GM18951 (cell line): ENCODE measurements at regions not wholly inside any gene's neighbourhood (a gene's known extent, or its start where the extent isn't known, plus 50 kb on each side); places are given as distances from the start of the nearest gene placed in this dataset.
"Not testable (repeated sequence)": the region's sequence is repeated elsewhere in the genome, so short reads cannot be mapped to it uniquely, and the experiment has no call there.

ENCODE experiments used
- POLR2A ChIP-seq: IDR thresholded peaks from 4 replicates; pipeline ENCODE4 v1.6.1; 2011; ENCODE audit warnings: mild to moderate bottlenecking; ENCODE audit not compliant: insufficient read length, insufficient read depth; ENCODE audit errors: extremely low read depth
- in situ Hi-C: fragments of 300-500 bp; cut with MboI; formaldehyde crosslinking; loops from one replicate; pipeline ENCODE4 v1.12.0; 2022; ENCODE audit warnings: low sequenced_read_pairs, mixed read lengths, inconsistent platforms; ENCODE audit not compliant: unreplicated experiment

DNA sequence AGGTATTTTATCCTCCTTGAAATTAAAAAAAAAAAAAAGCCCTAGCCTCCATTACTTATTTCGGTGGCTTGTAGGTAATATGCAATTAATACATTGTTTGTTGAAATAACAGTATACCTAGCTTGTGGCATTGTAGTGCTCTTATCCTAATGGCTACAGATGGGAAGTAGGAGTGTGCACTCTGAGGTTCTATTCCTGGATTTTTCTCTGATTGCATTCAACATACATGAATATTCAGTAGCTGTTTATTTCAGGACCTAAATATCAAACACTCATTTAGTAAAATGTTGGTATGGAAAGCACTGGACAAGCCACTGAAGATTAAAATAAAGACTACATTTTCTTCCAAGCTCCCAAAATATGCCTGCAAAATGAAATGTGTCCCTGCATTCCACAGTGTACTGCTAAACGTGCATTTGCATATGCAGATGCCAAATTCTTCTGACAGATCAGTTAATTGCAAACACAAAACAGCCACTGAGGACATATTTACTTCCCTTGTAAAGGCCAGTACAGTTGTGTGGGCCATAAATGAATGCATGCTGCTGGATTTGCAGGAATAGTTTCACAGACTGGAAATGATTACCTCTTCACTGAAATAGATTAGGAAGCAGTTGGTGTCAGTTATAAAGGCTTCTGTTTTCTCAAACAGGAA lies 826.1 kb downstream of the PRELID2 start:
- in situ Hi-C loops = no loop called here
- no peak for TF ChIP-seq POLR2A

- in situ Hi-C loops = not testable (repeated sequence)
Observed at GRCh38 chr5:144994356-144994755, 823.7 kb downstream of the KCTD16 start.

DNA sequence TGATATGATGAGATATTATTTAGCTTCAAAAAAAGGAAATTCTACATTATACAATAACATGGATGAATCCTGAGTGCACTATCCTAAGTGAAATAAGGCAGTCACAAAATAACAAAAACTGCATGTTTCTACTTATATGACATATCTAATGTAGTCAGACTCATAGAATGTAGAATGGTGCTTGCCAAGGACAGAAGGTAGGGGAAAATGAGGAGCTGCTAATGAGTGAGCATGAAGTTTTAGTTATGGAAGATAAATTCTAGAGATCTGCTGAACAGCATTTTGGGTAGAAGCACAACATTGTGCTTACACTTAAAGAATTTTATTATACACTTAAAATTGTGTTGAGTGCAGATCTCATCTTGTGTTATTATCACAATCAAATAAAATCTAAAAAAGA lies 812.4 kb downstream of the KCTD16 start:
- in situ Hi-C loops = no loop called here
- TF ChIP-seq POLR2A = no peak

GRCh38 chr5:144979516-144980264 lies 809.0 kb downstream of the KCTD16 start:
- in situ Hi-C loops = no loop called here
- TF ChIP-seq POLR2A = no peak

DNA sequence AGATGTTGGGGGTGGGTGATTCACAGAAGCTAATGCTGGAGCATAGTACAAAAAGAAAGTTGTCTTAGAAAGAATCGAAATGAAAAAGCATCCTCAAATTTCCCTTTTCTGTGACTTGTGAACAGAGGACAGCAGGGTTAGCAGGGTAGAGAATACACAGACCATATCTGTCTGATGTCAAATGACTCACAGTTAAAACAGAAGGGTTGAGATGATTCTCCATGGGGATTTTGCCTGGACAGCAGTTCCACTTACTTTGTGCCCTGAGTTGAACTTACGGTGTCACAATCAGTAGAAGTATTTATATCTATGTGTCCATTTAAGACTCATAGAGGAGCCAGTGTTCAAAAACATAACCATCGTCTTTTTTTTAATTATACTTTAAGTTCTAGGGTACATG lies 801.6 kb downstream of the KCTD16 start:
- no peak for TF ChIP-seq POLR2A
- in situ Hi-C loops = no loop called here

- TF ChIP-seq POLR2A = no peak
- in situ Hi-C loops = no loop called here
Observed at GRCh38 chr5:144971108-144971850, 800.6 kb downstream of the KCTD16 start.

DNA sequence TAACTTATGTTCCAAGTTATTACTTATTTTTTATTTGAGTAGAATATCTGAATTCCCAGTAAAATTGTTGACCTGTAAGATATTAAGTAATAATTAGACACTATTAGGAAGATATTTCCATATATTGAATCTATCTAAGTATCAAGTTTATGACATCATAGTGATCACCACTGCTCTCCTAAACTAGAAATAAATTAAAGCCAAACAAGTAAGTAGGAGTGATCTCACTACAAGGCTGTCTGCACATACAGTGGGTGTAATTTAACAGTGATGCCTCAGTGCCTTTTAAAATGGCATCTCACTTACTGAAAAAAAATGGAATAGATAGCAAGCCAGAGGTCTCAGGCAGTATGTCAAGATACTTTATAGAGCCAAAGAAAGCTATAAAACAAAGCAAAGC lies 789.6 kb downstream of the KCTD16 start:
- in situ Hi-C loops = no loop called here
- TF ChIP-seq POLR2A = no peak

- no peak for TF ChIP-seq POLR2A
- in situ Hi-C loops = no loop called here
Observed at GRCh38 chr5:144958002-144958401, 787.3 kb downstream of the KCTD16 start.

- no peak for TF ChIP-seq POLR2A
- in situ Hi-C loops = no loop called here
Observed at GRCh38 chr5:144950996-144951395, 780.3 kb downstream of the KCTD16 start.

DNA sequence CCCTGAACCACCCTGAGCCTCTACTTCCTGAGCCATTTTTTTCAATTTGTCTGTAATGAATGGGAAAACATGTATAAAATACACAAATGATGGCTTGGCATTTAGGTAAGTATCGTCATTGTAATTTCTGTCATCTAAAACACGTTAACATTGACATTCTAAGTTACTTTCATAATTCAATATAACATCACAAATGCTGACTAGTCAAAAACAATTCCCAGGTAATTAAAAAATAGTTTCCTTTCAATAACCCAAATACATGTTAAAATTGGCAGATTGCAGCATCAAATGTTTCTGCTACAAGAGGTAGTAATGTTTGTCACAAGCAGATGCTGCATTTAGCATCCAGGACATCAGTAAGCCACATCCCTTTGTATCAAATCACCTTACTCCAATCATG lies 776.4 kb downstream of the KCTD16 start:
- TF ChIP-seq POLR2A = no peak

DNA sequence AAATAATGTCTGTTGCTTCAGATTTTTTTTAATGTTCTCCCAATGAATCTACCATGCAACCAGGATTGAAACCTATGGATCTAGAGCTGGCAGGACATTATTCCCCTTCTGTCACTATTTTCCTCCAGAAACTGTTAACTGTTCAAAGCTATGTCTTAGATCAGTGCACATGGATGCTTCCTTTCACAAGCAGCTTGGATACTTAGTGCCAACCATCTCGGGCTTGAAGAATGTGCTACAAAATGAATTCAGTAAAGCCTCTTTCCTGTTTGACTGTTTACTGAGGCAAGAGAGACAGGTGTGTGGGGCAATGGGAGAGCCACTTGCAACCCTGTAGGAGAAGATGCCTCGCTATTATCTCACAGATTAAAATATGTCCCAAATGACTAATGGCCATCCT lies 774.8 kb downstream of the KCTD16 start:
- in situ Hi-C loops = no loop called here
- no peak for TF ChIP-seq POLR2A

More for the DNA sequence above, 776.4 kb downstream of the KCTD16 start:
- in situ Hi-C loops = no loop called here

- TF ChIP-seq POLR2A = no peak
- in situ Hi-C loops = no loop called here
Observed at GRCh38 chr5:144944936-144945335, 774.3 kb downstream of the KCTD16 start.

DNA sequence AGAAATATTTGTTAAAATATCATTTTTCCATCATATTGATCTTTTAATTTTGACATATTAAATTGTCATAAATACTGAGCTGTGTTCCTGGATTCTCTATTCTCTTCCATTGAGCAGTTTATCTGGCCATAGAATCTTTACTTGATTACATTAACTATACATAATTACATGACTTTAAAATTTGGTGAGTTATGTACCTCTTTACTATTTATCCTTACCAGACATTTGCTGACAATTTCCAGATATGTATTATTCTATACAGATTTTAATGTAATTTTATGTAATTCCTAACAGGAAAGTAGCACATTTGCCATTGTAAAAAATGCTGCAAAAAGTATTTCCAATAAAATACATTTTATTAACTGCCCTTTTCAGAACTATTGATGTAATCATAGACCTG lies 770.3 kb downstream of the KCTD16 start:
- in situ Hi-C loops = no loop called here
- no peak for TF ChIP-seq POLR2A

DNA sequence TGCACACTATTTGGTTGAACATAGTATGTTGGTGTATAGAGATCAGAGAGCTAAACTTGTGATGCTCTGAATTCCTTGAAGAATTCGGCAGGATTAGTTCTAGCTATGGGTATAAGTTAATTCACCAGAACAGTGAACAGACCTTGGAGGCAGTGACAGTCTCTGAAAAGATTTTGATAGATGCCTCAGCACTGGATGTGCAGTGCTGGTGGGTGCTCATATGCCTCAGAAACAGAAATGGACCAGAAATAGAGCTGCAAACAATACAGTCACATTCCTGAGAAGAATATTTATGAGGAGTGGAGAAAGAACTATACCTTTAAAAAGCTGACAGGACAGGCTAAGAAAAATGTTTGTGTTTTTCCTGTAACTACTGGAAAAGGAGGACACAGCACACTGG lies 747.7 kb downstream of the KCTD16 start:
- TF ChIP-seq POLR2A = no peak
- in situ Hi-C loops = no loop called here
